H9 (cell line): ENCODE measurements at regions not wholly inside any gene's neighbourhood (a gene's known extent, or its start where the extent isn't known, plus 50 kb on each side); places are given as distances from the start of the nearest gene placed in this dataset.

ENCODE experiments used
- DNase-seq: peaks from one replicate; pipeline ENCODE4 v3.0.0-alpha.2; 2017
- H2AFZ ChIP-seq: one replicate; pipeline ENCODE4 v1.6.1; 2013; ENCODE audit warnings: mild to moderate bottlenecking, low read length, control low read depth, moderate library complexity
- H2AK5ac ChIP-seq: 2 replicates; pipeline ENCODE4 v1.6.1; 2013; ENCODE audit warnings: low read length, control low read depth, mixed read lengths; ENCODE audit not compliant: insufficient read length
- H2BK120ac ChIP-seq: one replicate; pipeline ENCODE4 v1.6.1; 2013; ENCODE audit warnings: low read depth, mild to moderate bottlenecking, low read length, control low read depth, inconsistent platforms; ENCODE audit not compliant: poor library complexity, severe bottlenecking
- H2BK12ac ChIP-seq: 2 replicates; pipeline ENCODE4 v1.6.1; 2013; ENCODE audit warnings: low read length, control low read depth, mixed read lengths, low read depth; ENCODE audit not compliant: insufficient read length
- H2BK15ac ChIP-seq: 2 replicates; pipeline ENCODE4 v1.6.1; 2013; ENCODE audit warnings: low read depth, low read length, control low read depth
- H2BK20ac ChIP-seq: one replicate; pipeline ENCODE4 v1.6.1; 2013; ENCODE audit warnings: low read depth, mild to moderate bottlenecking, low read length, control low read depth, inconsistent platforms; ENCODE audit not compliant: poor library complexity, severe bottlenecking
- H2BK5ac ChIP-seq: 2 replicates; pipeline ENCODE4 v1.6.1; 2013; ENCODE audit warnings: low read length, control low read depth, mixed read lengths; ENCODE audit not compliant: insufficient read length
- H3K14ac ChIP-seq: 2 replicates; pipeline ENCODE4 v1.6.1; 2013; ENCODE audit warnings: low read length, control low read depth; ENCODE audit not compliant: insufficient read depth
- H3K18ac ChIP-seq: 2 replicates; pipeline ENCODE4 v1.6.1; 2013; ENCODE audit warnings: low read depth, mild to moderate bottlenecking, mixed read lengths, low read length, control low read depth; ENCODE audit not compliant: insufficient read length
- H3K23ac ChIP-seq: 2 replicates; pipeline ENCODE4 v1.6.1; 2013; ENCODE audit warnings: low read length, control low read depth, mixed read lengths, low read depth; ENCODE audit not compliant: insufficient read length
- H3K23me2 ChIP-seq: 2 replicates; pipeline ENCODE4 v1.6.1; 2013; ENCODE audit warnings: low read depth, mild to moderate bottlenecking, mixed read lengths, low read length, control low read depth; ENCODE audit not compliant: insufficient read length, poor library complexity, severe bottlenecking
- H3K27ac ChIP-seq: 2 replicates; pipeline ENCODE4 v1.5.1; 2013; ENCODE audit warnings: low read length, control low read depth, mixed read lengths, low read depth; ENCODE audit not compliant: insufficient read length
- H3K27me3 ChIP-seq: 2 replicates; pipeline ENCODE4 v1.6.1; 2013; ENCODE audit warnings: low read length, control low read depth, inconsistent platforms; ENCODE audit not compliant: insufficient read depth
- H3K4ac ChIP-seq: 2 replicates; pipeline ENCODE4 v1.6.1; 2013; ENCODE audit warnings: low read depth, mild to moderate bottlenecking, control low read depth, inconsistent platforms, low read length, moderate library complexity
- H3K4me1 ChIP-seq: 2 replicates; pipeline ENCODE4 v1.6.1; 2013; ENCODE audit warnings: low read length, control low read depth, inconsistent platforms; ENCODE audit not compliant: insufficient read depth
- H3K4me2 ChIP-seq: 2 replicates; pipeline ENCODE4 v1.6.1; 2013; ENCODE audit warnings: low read length, control low read depth, mixed read lengths; ENCODE audit not compliant: insufficient read length, insufficient read depth
- H3K56ac ChIP-seq: 2 replicates; pipeline ENCODE4 v1.6.1; 2013; ENCODE audit warnings: low read depth, mild to moderate bottlenecking, mixed read lengths, low read length, control low read depth; ENCODE audit not compliant: insufficient read length
- H3K79me1 ChIP-seq: 2 replicates; pipeline ENCODE4 v1.6.1; 2013; ENCODE audit warnings: low read depth, mild to moderate bottlenecking, moderate library complexity, low read length, control low read depth, inconsistent platforms; ENCODE audit not compliant: insufficient read depth, poor library complexity, severe bottlenecking
- H3K79me2 ChIP-seq: 2 replicates; pipeline ENCODE4 v1.6.1; 2013; ENCODE audit warnings: low read length, control low read depth, inconsistent platforms; ENCODE audit not compliant: insufficient read depth
- H3K9ac ChIP-seq: 2 replicates; pipeline ENCODE4 v1.6.1; 2013; ENCODE audit warnings: low read length, control low read depth, mixed read lengths; ENCODE audit not compliant: insufficient read length; ENCODE audit errors: extremely low read depth
- H3K9me3 ChIP-seq: one replicate; pipeline ENCODE4 v1.6.1; 2013; ENCODE audit warnings: low read depth, low read length, inconsistent platforms; ENCODE audit not compliant: control insufficient read depth
- H3T11ph ChIP-seq: one replicate; pipeline ENCODE4 v1.6.1; 2013; ENCODE audit warnings: mild to moderate bottlenecking, low read length, control low read depth, inconsistent platforms
- H4K20me1 ChIP-seq: one replicate; pipeline ENCODE4 v1.6.1; 2013; ENCODE audit not compliant: control insufficient read depth, insufficient read length, insufficient read depth
- H4K5ac ChIP-seq: 2 replicates; pipeline ENCODE4 v1.6.1; 2013; ENCODE audit warnings: low read depth, mild to moderate bottlenecking, mixed read lengths, low read length, control low read depth; ENCODE audit not compliant: insufficient read length
- H4K8ac ChIP-seq: replicated peaks from 2 replicates; pipeline ENCODE4 v1.6.1; 2013; ENCODE audit warnings: low read length, control low read depth, mixed read lengths, low read depth; ENCODE audit not compliant: insufficient read length
- H4K91ac ChIP-seq: 2 replicates; pipeline ENCODE4 v1.6.1; 2013; ENCODE audit warnings: low read depth, mild to moderate bottlenecking, moderate library complexity, mixed read lengths, low read length, control low read depth; ENCODE audit not compliant: insufficient read length
- H3K27ac Mint-ChIP-seq, 3 experiments: 2 replicates in 2 of 3; 3 replicates in 1 of 3; pipeline ENCODE4 v1.8.0; 2020 to 2021; ENCODE audit warnings: mixed read lengths in 3 of 3, mild to moderate bottlenecking in 1 of 3, moderate library complexity in 1 of 3
- H3K27me3 Mint-ChIP-seq: 2 replicates; pipeline ENCODE4 v1.8.0; 2021; ENCODE audit warnings: low read depth, mild to moderate bottlenecking, moderate library complexity, mixed read lengths
- H3K36me3 Mint-ChIP-seq, 3 experiments: 2 replicates in 2 of 3; 3 replicates in 1 of 3; pipeline ENCODE4 v1.8.0; 2020 to 2021; ENCODE audit warnings: low read depth in 3 of 3, mixed read lengths in 3 of 3; ENCODE audit not compliant: insufficient read depth in 1 of 3
- H3K4me1 Mint-ChIP-seq, 2 experiments: 2 replicates each; pipeline ENCODE4 v1.8.0; 2020; ENCODE audit warnings: mixed read lengths in 2 of 2
- H3K4me3 Mint-ChIP-seq, 2 experiments: 2 replicates in 1 of 2; 3 replicates in 1 of 2; pipeline ENCODE4 v1.8.0; 2020 to 2021; ENCODE audit warnings: mild to moderate bottlenecking in 2 of 2, mixed read lengths in 2 of 2, moderate library complexity in 1 of 2
- H3K9me3 Mint-ChIP-seq, 2 experiments: 2 replicates in 1 of 2; 3 replicates in 1 of 2; pipeline ENCODE4 v1.8.0; 2020; ENCODE audit warnings: mild to moderate bottlenecking in 2 of 2, mixed read lengths in 2 of 2, moderate library complexity in 1 of 2
- WGBS: extraction: QIAGEN DNeasy Blood & Tissue Kit; methylation state at CpG from one replicate; pipeline ENCODE4 v1.1.7; 2013; ENCODE audit warnings: missing lambda C conversion rate, low lambda C conversion rate, mixed read lengths; ENCODE audit not compliant: insufficient read length; ENCODE audit errors: extremely low coverage; 5-methylcytosine and 5-hydroxymethylcytosine counted together
- TF ChIP-seq, protein P1 (sequence below): fragments of 200-600 bp; sonication (generic); conservative IDR thresholded peaks from 3 replicates; pipeline ENCODE4 v1.8.0; 2021; ENCODE audit warnings: antibody characterized with exemption, mild to moderate bottlenecking

DNA sequence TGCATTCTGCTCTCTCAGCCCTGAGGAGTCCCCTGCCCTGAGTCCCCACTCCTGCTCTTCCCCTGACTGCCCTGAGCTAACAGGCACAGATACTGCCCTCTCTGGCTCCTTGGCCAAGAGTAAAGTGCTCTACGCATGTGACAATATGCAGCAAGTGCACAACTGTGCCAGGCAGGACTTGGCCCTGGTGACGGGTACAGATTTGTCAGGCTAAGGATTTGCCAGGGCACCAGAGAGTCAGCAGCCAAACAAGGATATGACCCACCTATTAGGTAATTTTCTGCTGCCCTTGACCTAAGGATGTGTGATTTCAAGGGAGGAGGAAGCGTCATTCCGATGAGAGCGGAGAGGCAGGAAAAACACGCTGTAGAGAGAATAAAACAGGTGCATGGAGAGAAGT is 339.0 kb downstream of the PTPRU start:
- Histone ChIP-seq H2BK120ac (no peak overlapping the region), H4K5ac (no peak overlapping the region), H3T11ph (no peak overlapping the region), H2AK5ac (no peak overlapping the region), H3K56ac (no peak overlapping the region), H3K4ac (no peak overlapping the region), H3K9ac (no peak overlapping the region), H3K18ac (no peak overlapping the region), H3K79me2 (no peaks in the 10 kb centered on the region), H4K91ac (no peak overlapping the region), H3K79me1 (no peaks in the 10 kb centered on the region), H3K27ac (no peak overlapping the region), H3K14ac (no peak overlapping the region), H2BK20ac (no peak overlapping the region), H4K8ac (no peak overlapping the region), H2AFZ (no peak overlapping the region), H3K9me3 (no peaks in the 10 kb centered on the region), H2BK12ac (no peak overlapping the region), H3K23ac (no peak overlapping the region), H3K4me1 (no peaks in the 10 kb centered on the region), H3K4me2 (no peak overlapping the region), H4K20me1 (peaks cover 5% of the 10 kb centered on the region), H2BK5ac (no peak overlapping the region), H2BK15ac (no peak overlapping the region), H3K27me3 (no peaks in the 10 kb centered on the region), H3K23me2 (no peaks in the 10 kb centered on the region)
- Mint-ChIP-seq H3K4me3 (no peak overlapping the region), H3K27me3 (peaks cover 3% of the 10 kb centered on the region; the same call in 1 of the 2 replicates), H3K36me3 (no peaks in the 10 kb centered on the region), H3K4me1 (peaks cover 7 to 26% of the 10 kb centered on the region in 2 experiments), H3K9me3 (no peaks in the 10 kb centered on the region), H3K27ac (no peak overlapping the region)
- TF ChIP-seq, protein P1, sequence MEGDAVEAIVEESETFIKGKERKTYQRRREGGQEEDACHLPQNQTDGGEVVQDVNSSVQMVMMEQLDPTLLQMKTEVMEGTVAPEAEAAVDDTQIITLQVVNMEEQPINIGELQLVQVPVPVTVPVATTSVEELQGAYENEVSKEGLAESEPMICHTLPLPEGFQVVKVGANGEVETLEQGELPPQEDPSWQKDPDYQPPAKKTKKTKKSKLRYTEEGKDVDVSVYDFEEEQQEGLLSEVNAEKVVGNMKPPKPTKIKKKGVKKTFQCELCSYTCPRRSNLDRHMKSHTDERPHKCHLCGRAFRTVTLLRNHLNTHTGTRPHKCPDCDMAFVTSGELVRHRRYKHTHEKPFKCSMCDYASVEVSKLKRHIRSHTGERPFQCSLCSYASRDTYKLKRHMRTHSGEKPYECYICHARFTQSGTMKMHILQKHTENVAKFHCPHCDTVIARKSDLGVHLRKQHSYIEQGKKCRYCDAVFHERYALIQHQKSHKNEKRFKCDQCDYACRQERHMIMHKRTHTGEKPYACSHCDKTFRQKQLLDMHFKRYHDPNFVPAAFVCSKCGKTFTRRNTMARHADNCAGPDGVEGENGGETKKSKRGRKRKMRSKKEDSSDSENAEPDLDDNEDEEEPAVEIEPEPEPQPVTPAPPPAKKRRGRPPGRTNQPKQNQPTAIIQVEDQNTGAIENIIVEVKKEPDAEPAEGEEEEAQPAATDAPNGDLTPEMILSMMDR = no peak
- no peak for DNase-seq
- no CpG with 5 or more reads among the region's 6 CpGs for WGBS
